T-helper 2 cell treated with Interferon-gamma antibody and Interleukin-4, amounts not matched to agents 5 μg/mL and 100 μg/mL, for 36 hours (primary cell): ENCODE measurements at regions not wholly inside any gene's neighbourhood (a gene's known extent, or its start where the extent isn't known, plus 50 kb on each side); places are given as distances from the start of the nearest gene placed in this dataset.
"Not testable (repeated sequence)": the region's sequence is repeated elsewhere in the genome, so short reads cannot be mapped to it uniquely, and the experiment has no call there.

ENCODE experiments used
- DNase-seq: peaks from one replicate; pipeline ENCODE4 v3.0.0; 2021; ENCODE audit warnings: low spot score
- H3K27ac Mint-ChIP-seq: one replicate; pipeline ENCODE4 v1.8.0; 2021; ENCODE audit warnings: mild to moderate bottlenecking, mixed read lengths
- H3K27me3 Mint-ChIP-seq: one replicate; pipeline ENCODE4 v1.8.0; 2021; ENCODE audit warnings: low read depth, mixed read lengths
- H3K36me3 Mint-ChIP-seq: one replicate; pipeline ENCODE4 v1.8.0; 2021; ENCODE audit warnings: low read depth, mixed read lengths
- H3K4me1 Mint-ChIP-seq: one replicate; pipeline ENCODE4 v1.8.0; 2021; ENCODE audit warnings: low read depth, mixed read lengths
- H3K4me3 Mint-ChIP-seq: one replicate; pipeline ENCODE4 v1.8.0; 2022; ENCODE audit warnings: mild to moderate bottlenecking, moderate library complexity, mixed read lengths
- H3K9me3 Mint-ChIP-seq: one replicate; pipeline ENCODE4 v1.8.0; 2021; ENCODE audit warnings: mixed read lengths

DNA sequence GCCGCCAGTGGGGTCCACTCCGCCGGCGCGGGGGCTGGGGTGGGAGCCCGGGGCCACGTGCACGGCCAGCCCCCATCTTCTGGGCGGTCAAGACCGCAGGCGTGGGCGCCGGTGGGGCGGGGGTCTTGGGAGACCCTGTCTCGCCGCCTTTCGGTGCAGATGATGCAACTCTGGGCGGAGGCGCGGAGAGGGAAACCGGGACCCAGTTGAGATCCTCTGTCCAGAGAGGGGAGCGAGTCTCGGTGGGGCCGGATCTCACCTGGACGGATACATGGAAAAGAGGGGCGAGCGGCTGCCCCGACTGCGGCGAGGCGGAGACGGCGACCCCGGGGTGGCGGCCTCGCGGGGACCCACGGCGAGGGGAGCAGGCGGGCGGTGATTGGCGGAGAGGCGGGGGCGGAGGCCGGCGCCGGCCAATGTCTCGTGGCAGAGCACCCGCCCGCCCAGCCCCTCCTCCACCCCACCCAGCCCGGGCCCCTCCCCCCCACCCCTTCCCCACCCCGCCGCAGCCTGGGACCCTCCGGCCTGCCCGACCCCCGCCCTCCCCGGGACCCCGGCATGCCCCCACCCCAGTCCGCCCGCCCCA, 4054.1 kb upstream of the TPTE start:
- not testable (repeated sequence) for H3K27ac Mint-ChIP-seq, H3K4me3 Mint-ChIP-seq, H3K4me1 Mint-ChIP-seq, H3K27me3 Mint-ChIP-seq, H3K9me3 Mint-ChIP-seq, DNase-seq, H3K36me3 Mint-ChIP-seq

DNA sequence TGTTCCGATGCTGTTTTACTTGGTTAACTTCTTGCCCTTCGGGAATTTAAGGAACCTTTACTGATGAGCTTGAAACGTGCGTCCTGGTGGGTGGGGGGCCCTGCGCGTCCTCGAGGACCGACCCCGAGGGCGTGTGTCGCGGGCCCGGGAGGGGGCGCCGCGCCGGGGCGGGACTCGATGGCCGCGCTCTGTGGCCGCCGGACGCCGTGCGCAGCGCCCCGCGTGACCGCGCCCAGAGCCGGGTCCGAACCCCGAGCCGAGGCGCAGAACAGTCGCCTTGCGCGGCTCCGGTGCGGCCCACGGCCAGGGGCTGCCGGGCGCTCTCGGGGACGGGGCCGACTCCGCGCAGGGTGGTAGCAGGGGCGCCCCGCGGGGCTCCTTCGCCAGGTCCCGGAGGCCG, 4053.5 kb upstream of the TPTE start:
- H3K9me3 Mint-ChIP-seq, H3K4me3 Mint-ChIP-seq, DNase-seq, H3K36me3 Mint-ChIP-seq, H3K27me3 Mint-ChIP-seq, H3K27ac Mint-ChIP-seq, H3K4me1 Mint-ChIP-seq: not testable (repeated sequence)

- DNase-seq, H3K27ac Mint-ChIP-seq, H3K27me3 Mint-ChIP-seq, H3K4me1 Mint-ChIP-seq, H3K9me3 Mint-ChIP-seq, H3K36me3 Mint-ChIP-seq, H3K4me3 Mint-ChIP-seq: not testable (repeated sequence)
Observed at GRCh38 chr21:6468331-6468860, 4053.0 kb upstream of the TPTE start.

DNA sequence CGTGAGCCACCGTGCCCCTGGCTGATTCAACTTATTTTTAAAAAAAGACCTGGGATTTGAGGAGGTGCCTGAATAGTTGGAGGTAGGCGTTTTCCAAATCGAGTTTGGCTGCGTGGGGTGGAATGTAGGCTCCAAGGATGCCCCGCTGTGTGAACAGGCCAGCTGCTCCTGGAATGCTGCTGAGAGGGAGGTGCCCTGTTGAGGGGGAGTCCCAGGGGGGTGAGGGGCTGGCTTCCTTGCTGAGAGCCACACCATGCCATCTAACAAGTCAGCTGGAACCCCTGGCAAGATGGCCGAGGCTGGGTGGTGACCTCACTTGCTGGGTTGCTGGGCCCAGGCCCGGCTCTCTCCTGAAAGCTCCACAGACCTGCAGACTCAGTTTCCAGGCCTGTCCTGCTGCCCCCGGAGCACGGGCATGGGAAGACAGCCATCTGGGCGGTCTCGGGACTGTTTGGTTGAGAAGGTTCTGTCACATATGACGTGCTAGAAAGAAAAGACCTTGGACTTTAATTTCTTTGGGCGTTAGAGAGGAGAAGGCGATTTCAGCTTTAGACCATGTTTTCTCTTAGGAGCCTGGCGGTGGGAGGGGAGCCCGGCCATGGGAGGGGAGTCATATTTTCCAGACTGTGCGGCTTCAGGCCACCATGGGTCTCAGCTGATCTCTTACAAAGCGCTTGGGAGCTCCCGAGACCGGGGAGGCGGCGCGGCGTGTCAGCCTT, 4047.0 kb upstream of the TPTE start:
- not testable (repeated sequence) for H3K9me3 Mint-ChIP-seq, H3K4me3 Mint-ChIP-seq, H3K27ac Mint-ChIP-seq, H3K4me1 Mint-ChIP-seq, DNase-seq, H3K36me3 Mint-ChIP-seq, H3K27me3 Mint-ChIP-seq

GRCh38 chr21:6481116-6481515, 4040.3 kb upstream of the TPTE start:
- not testable (repeated sequence) for H3K4me3 Mint-ChIP-seq, H3K36me3 Mint-ChIP-seq, H3K27me3 Mint-ChIP-seq, DNase-seq, H3K9me3 Mint-ChIP-seq, H3K4me1 Mint-ChIP-seq, H3K27ac Mint-ChIP-seq

- not testable (repeated sequence) for H3K4me3 Mint-ChIP-seq, H3K27ac Mint-ChIP-seq, H3K9me3 Mint-ChIP-seq, H3K36me3 Mint-ChIP-seq, H3K27me3 Mint-ChIP-seq, DNase-seq, H3K4me1 Mint-ChIP-seq
Observed at GRCh38 chr21:6482616-6483015, 4038.8 kb upstream of the TPTE start.

- H3K36me3 Mint-ChIP-seq, H3K27me3 Mint-ChIP-seq, H3K9me3 Mint-ChIP-seq, H3K27ac Mint-ChIP-seq, H3K4me1 Mint-ChIP-seq, DNase-seq, H3K4me3 Mint-ChIP-seq: not testable (repeated sequence)
Observed at GRCh38 chr21:6483645-6484044, 4037.7 kb upstream of the TPTE start.

- H3K27me3 Mint-ChIP-seq, DNase-seq, H3K36me3 Mint-ChIP-seq, H3K9me3 Mint-ChIP-seq, H3K4me1 Mint-ChIP-seq, H3K4me3 Mint-ChIP-seq, H3K27ac Mint-ChIP-seq: not testable (repeated sequence)
Observed at GRCh38 chr21:6486821-6487220, 4034.6 kb upstream of the TPTE start.

DNA sequence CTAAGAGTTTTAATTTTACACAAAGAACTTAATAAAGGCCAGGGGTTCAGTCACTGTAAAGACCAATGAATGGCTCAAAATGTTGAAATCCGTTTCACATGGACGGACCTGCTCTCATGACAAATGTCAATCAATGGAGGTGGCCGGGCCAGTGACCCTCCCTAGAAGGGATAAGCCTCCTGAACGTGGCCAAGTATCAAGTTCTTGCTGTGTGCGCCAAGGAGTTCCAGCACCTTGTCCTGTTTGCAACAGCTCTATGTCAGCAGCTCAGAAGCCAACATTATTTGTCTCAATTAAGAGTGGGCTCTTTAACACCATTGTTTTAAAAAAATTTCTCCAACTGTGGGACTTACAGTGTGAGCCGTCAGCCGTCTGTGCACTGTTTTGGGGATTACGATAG, 4028.7 kb upstream of the TPTE start:
- not testable (repeated sequence) for H3K4me3 Mint-ChIP-seq, DNase-seq, H3K4me1 Mint-ChIP-seq, H3K9me3 Mint-ChIP-seq, H3K36me3 Mint-ChIP-seq, H3K27me3 Mint-ChIP-seq, H3K27ac Mint-ChIP-seq

GRCh38 chr21:6493957-6494356, 4027.4 kb upstream of the TPTE start:
- not testable (repeated sequence) for H3K9me3 Mint-ChIP-seq, H3K27me3 Mint-ChIP-seq, H3K4me1 Mint-ChIP-seq, H3K36me3 Mint-ChIP-seq, H3K4me3 Mint-ChIP-seq, DNase-seq, H3K27ac Mint-ChIP-seq

DNA sequence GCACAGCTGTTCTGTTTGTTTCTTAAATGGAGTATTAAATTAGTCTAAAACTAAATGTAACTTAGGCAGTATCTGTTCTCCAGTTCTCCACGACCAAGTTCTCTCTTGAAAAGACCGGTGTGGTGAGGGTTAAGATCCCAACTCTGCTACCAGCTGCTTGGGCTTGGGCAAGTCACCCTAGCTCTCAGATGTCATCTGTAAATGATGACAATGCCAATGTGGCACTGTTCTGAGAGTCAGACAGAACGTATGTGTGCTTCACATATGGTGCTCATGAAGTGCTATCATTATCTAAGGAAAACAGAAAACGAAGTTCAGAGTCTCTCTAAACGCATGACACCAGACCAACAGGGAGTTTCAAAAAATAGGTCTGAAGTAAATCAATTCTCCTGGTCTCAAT, 4025.0 kb upstream of the TPTE start:
- not testable (repeated sequence) for H3K27ac Mint-ChIP-seq, DNase-seq, H3K36me3 Mint-ChIP-seq, H3K27me3 Mint-ChIP-seq, H3K4me1 Mint-ChIP-seq, H3K4me3 Mint-ChIP-seq, H3K9me3 Mint-ChIP-seq

- H3K9me3 Mint-ChIP-seq, H3K4me1 Mint-ChIP-seq, H3K27me3 Mint-ChIP-seq, H3K36me3 Mint-ChIP-seq: not testable (repeated sequence)
- H3K27ac Mint-ChIP-seq, result peak overlapping the region; percentile 68
- peak overlapping the region; percentile 43 for H3K4me3 Mint-ChIP-seq
- peak; percentile 30 for DNase-seq
Observed at GRCh38 chr21:6498716-6499115, 4022.7 kb upstream of the TPTE start.

- H3K27ac Mint-ChIP-seq, H3K9me3 Mint-ChIP-seq, H3K4me1 Mint-ChIP-seq, H3K4me3 Mint-ChIP-seq, H3K27me3 Mint-ChIP-seq, H3K36me3 Mint-ChIP-seq: not testable (repeated sequence)
- DNase-seq, result peak; percentile 82
Observed at GRCh38 chr21:6499128-6499826, 4022.1 kb upstream of the TPTE start.

- H3K9me3 Mint-ChIP-seq, H3K27ac Mint-ChIP-seq, H3K4me1 Mint-ChIP-seq, H3K4me3 Mint-ChIP-seq, H3K36me3 Mint-ChIP-seq, H3K27me3 Mint-ChIP-seq, DNase-seq: not testable (repeated sequence)
Observed at GRCh38 chr21:6499866-6500265, 4021.5 kb upstream of the TPTE start.
